Hematopoietic multipotent progenitor cell treated with erythropoietin and hydrocortisone succinate and interleukin-3 and kit ligand, for 17 days (in vitro differentiated cells): ENCODE measurements at regions not wholly inside any gene's neighbourhood (a gene's known extent, or its start where the extent isn't known, plus 50 kb on each side); places are given as distances from the start of the nearest gene placed in this dataset.

Experiments used
- DNase-seq: peaks from one replicate; pipeline ENCODE4 v3.0.0-alpha.2; 2015; ENCODE audit warnings: low spot score

- DNase-seq: no peak
These were observed 51.5 kb downstream of the SST start for GRCh38 chr3:187618722-187619121.

DNA sequence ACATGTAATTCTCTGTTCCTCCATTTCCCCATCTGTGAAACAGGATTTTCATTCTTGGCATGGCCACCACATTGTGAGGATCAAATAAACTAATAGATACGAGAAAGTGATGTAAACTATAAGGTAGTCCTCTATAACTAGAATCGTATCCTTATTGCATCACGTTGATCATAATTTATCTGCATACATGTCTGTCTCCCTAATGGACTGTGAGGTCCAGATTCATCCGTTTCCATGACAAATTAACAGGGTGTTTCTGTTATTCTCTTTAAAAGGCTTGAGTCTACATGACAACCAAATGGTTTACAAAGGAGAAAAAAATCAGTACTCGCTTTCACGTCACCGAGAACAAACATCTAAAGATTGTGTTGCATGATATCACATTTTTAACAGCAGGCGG lies 53.0 kb downstream of the SST start:
- DNase-seq: no peak

DNA sequence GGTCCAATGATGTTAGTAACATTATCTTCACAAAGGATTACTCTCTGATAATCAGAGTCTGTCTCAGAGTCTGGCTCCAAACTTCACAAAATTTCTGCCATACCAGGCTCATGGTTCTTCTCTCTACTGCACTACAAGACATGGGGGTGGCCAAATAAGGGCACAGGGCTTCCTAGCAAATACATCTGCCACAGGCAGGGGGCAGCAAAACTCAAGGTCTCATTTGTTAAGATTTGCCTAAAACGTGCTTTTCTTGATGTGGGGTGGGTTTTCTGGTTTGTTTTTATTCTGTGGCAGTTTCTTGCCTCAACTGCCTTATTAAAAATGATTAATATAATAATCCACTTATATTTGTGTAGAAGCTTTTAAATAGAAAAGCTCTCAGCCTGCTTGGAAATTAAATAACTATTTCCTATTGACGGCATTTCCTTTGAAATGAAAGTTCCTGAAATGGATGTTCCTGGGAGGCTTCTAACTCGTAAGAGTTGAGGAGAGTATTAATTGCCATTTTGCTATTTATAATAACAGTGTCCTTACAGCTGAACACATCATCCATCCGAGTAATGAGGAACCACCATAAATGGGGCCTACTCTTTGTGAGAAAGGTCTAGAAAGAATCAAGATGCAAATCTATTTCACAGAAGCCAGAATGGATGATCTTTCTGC lies 53.8 kb downstream of the SST start:
- peak; percentile 28 for DNase-seq

DNA sequence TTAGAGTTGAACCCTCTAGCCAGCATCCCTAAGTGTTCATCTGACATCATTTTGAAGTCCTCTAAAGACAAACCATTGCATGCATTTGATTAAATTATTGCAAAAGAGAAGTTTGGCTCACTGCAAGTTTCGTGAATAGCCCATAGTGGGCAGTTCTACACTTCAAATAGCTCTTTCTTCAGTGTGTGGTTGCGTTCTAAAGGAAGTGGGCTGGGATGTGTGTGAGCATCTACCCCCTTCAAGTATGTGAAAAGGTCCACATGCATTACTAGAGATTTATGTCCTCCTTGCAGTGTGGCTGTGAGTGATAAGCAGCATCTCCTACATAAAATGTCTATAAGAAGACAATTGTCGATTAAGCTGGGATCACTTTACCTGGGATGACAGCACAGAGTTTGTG lies 54.6 kb downstream of the SST start:
- no peak for DNase-seq

DNA sequence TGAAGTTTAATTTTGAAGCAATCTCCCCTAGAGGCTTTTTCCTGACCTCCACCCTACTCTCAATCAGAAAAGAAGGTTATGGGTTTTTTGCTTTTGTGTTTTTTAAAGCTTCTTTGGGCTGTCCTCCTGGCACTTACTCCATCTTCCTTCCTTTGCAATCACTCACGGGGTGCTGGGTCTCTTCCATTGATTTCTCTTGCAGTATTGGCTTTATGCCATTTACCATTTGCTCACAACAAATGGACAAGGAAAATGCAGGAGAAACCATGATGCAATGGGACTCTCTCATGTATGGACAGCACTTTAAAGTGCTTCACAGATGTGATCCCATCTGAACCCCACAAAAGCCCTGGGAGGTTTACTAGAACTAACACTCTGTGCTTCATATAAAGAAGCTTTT lies 57.5 kb downstream of the SST start:
- DNase-seq: no peak

DNA sequence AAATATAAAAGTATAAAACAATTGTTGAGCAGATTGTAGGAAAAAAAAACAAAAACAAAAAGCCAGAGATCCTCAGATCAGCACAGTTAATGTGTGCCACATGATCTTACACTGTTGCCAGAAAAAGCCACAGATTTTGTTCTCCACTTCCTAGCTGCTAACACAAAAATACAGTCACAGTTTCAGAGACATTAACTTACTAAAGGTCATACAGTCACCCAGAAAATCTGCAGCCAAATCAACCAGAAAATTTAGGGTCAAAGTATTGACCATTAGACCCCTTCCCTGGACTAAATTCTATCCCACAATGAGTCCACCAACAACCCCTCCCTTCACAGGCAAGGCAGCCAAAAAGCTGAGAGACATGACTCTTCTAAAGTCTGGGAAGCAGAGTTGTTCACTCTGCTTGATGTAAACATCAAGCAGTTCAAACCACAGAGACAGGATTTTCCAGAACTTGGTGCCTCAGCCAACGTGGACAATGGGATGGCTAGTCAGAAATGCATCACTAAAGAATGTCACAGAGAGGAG lies 59.1 kb downstream of the SST start:
- no peak for DNase-seq

DNA sequence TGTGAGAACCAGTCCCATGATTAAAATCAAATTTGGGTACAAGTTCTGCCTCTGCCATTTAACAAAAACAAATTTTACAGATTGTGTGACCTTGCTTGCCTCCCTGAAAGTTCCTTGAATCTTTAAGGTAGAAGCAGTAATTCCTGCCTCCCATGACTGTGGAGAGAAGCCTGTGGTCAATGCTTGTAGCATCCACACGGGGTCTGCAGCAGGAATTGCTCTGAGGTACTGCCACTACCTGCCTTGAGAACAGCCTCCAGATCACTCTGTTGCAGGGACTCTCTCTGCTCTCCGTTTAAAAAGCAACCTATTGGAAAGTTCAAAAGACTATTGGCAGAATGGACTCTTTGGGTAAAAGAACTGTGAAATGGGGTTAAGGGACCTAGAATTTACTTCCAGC lies 75.9 kb downstream of the SST start:
- no peak for DNase-seq

GRCh38 chr3:187593451-187593850 lies 76.7 kb downstream of the SST start:
- DNase-seq: no peak

DNA sequence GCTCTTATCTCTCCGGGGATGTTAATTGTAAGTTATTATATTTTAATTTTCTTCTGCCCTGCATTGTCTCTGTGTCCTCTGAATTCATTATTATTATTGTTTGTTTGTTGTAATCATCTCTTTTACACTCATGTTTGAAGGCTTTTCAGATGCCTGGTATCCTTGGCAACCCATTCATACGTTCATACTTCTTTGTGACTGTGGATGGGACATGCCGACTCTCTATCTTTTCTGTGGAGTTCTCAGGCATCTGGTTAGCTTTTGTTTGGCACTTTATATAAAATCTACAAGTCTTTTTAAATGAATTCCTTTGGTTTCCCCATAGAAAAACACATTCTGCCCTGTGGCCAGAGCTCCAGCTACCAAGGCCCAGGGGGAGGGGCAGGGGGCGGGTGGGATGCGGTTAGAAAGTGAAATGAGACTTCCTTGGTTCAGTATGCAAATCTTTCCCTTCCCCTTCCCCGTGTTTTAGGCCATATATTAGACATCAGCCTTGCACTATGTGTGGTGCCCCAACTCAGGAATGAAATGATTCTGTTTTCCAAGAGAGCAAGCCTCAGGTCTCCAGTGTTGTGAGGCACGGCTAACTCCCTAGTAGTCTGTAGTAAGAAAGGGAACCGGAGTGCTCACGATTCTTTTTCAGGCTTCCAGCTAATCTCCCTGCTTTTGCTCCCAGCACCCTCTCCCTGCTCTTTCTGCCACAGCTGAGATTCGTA lies 79.2 kb downstream of the SST start:
- no peak for DNase-seq

GRCh38 chr3:187587076-187587475 lies 83.1 kb downstream of the SST start:
- no peak for DNase-seq

DNA sequence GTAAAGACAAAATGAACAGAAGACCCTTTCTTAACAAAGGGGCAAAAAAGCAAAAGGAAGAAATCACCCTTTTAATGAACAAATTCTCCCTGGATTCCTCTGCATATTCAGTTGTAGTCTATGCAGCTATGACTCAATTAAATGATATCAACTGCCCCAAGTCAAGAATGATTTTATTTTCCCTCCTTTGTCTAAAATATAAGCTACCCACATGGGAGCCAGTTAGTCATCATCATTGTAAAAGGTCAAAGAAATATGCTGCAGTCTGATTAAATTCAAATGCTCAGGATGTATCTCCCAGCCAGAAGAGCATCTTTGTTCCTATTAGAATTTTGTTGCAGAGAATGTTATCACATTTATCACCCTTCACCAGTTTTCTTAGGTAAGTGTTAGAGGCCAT lies 84.0 kb downstream of the SST start:
- DNase-seq: no peak

GRCh38 chr3:187572441-187572840 lies 97.8 kb downstream of the SST start:
- DNase-seq: no peak

DNA sequence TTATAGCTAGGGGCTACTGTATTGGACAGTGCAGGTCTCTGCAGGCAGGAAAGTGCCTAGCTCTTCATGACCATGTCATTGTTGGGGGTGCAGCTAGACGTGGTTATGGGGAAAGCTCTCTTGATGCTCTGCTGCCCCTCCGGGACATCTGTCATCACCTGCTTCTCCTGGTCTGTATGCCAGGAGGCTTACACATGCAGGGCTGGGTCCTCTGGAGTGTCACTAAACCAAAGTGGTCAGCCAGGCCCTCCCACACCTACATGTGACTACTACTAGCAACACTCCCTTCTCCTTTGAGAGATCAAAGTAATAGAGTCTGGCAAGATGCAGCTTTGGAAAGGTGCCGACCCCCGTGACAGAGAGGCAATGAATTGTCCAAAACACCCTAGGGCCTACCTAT lies 98.5 kb downstream of the SST start:
- no peak for DNase-seq

DNA sequence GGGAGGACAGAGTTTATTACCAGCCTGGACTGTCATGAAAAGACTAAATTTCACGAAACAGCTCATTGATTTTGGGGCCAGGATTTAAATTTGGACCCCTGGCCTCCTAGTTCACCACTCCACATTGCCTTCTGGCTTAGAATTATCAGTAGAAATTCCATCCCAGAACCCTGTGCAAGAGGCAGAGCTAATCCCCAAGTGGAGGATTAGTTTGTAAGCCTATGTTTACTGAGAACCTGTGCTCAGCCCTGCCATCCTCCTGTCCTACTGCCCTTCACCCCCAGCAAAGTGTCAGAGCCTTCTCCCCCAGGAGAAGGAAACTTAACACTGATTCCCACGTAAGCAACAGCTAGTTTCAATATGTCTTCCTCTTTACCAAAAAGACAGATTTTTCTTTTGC lies 99.4 kb downstream of the SST start:
- no peak for DNase-seq

DNA sequence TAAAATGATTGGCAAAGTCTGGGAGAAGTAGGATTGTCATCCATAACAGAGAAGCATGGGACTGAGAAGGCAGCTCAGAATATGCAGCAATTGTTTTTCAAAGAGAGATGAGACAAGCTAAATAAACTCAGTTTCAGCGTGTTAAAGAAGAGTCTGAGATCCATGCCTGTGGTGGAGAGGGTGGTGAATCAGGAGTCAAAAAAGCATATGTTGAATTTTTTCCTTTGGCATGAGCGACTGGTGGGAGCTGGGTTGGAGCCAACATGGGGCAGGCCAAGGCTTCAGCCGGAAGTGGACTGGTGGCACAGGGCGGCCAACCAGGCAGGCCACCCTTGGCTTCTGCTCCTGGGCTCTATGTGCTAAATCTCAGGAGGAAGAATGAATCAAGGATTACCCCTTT lies 102.0 kb downstream of the SST start:
- no peak for DNase-seq

DNA sequence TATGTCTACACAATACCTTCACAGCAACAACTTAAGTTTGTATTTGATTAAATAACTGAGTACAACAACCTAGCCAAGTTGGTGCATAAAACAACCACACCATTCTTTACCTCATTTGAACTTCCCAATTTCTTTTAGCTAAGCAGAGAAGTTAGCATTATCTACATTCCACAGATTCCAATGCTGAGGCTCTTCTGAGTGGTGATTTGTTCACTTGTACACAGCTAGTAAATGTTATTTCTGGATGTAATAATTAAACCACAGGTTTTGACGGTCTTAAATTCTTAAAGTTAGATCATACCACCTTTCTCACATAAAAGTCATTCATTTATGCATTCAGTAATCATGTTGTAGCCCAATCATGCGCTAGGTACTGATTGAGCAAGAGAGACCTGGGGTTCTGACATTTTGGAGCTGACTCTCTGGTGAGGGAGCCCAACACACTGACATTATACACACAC lies 102.5 kb downstream of the SST start:
- DNase-seq: no peak

DNA sequence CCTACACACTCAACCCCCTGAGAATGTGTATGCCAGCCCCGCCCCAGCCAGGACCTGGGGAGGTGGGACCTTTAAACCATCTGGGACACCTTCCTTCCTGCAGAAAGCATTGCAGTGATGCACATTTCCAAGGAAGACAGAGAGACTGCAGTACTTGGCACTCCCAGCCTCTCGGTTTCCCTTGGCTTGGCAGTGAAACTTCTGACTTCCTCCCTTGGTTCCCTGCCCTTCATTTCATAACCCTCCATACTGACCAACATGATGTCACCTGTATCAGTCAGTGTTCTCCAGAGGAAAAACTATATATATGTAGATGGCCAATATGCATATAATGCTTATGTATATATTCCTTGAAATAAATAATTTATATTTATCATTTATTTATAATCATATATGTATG lies 103.2 kb downstream of the SST start:
- DNase-seq: no peak

- no peak for DNase-seq
These were observed 104.5 kb downstream of the SST start for GRCh38 chr3:187565701-187566100.

- no peak for DNase-seq
These were observed 111.2 kb downstream of the SST start for GRCh38 chr3:187558990-187559389.

GRCh38 chr3:187551416-187551815 lies 118.8 kb downstream of the SST start:
- no peak for DNase-seq

DNA sequence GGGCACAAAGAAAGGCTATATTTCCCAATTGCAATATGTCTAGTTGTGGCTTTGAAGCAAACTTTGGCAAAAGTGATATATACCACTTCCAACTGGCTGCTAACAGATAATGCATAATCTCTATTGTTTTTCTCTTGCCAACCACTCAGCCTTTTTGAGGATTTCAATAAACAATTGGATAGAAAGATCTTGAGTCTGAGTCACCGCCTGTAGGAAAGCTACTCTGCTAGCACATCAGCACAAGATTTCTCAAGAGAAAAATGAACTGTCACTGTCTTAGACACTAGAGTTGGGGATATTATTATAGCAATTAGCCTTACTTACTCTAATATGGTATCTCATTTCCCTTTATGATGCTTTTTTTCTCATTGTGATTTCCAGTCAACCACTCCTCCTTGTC lies 119.7 kb downstream of the SST start:
- DNase-seq: no peak

- DNase-seq: no peak
These were observed 124.8 kb downstream of the SST start for GRCh38 chr3:187545366-187545765.

GRCh38 chr3:187544326-187544725 lies 125.9 kb downstream of the SST start:
- no peak for DNase-seq

DNA sequence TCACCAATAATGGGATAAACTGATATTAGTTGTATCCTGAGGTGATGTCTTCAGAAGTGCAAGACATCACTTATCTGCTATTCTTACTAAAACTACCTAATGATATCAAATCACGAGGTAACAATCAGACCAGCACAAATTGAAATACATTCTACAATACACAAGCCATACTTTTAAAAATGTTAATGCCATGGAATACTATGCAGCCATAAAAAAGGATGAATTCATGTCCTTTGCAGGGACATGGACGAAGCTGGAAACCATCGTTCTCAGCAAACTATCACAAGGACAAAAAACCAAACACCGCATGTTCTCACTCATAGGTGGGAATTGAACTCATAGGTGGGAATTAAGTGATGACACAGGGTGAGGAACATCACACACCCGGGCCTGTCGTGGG lies 129.3 kb downstream of the SST start:
- DNase-seq: no peak
